Endothelial cell of umbilical vein (primary cell): ENCODE measurements at regions not wholly inside any gene's neighbourhood (a gene's known extent, or its start where the extent isn't known, plus 50 kb on each side); places are given as distances from the start of the nearest gene placed in this dataset.

Source experiments
- CTCF ChIP-seq, 2 donors: IDR thresholded peaks; 1 replicate in 1 of 2; 2 replicates in 1 of 2; pipeline ENCODE4 v1.5.1; 2011; ENCODE audit warnings: low read length in 2 of 2, mild to moderate bottlenecking in 2 of 2, moderate library complexity in 2 of 2, control low read depth in 1 of 2, inconsistent platforms in 1 of 2, low read depth in 1 of 2; ENCODE audit not compliant: insufficient read depth in 1 of 2; ENCODE audit errors: extremely low read depth in 1 of 2
- EZH2 ChIP-seq: IDR thresholded peaks from 2 replicates; pipeline ENCODE4 v1.6.1; 2012; ENCODE audit warnings: borderline replicate concordance, low read depth, mild to moderate bottlenecking, moderate library complexity, low read length, inconsistent platforms; ENCODE audit not compliant: severe bottlenecking
- MAX ChIP-seq: IDR thresholded peaks from 2 replicates; pipeline ENCODE4 v1.6.1; 2011; ENCODE audit not compliant: insufficient read depth, insufficient read length

GRCh38 chr12:13289653-13290289, 93.2 kb downstream of the EMP1 start:
- TF ChIP-seq CTCF (IDR thresholded peaks at IDR 0.05; ENCODE audit: extremely low read depth in 1 of 2, insufficient read depth in 1 of 2, low read depth in 1 of 2, low read length in 2 of 2): no peak
- TF ChIP-seq EZH2: no peak
- TF ChIP-seq MAX: no peak
